ENCODE measurements at regions not wholly inside any gene's neighbourhood (a gene's known extent, or its start where the extent isn't known, plus 50 kb on each side); places are given as distances from the start of the nearest gene placed in this dataset.

DNA sequence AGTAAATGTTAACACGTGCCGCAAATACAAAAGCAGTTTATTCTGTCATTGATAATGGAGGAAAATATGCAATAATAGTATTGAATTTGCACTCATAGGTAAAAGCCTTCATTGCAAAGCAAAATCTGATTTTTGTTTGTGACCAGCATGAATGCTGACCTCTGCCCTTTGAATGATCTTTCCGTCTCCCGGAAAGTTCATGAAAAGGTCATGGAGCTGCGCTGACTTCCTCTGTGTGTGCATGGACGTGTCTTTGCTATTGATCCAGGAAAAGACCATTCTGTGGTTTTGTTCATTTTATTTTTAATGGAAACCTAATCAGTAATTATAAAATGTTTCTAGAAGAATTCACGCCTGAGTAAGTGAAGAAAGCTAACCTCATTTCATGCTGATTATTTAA lies 320.0 kb downstream of the MTX2 start:
- H3K4me3 ChIP-seq (ENCODE audit: severe bottlenecking): no peak overlapping the region
- TF ChIP-seq, protein P1, sequence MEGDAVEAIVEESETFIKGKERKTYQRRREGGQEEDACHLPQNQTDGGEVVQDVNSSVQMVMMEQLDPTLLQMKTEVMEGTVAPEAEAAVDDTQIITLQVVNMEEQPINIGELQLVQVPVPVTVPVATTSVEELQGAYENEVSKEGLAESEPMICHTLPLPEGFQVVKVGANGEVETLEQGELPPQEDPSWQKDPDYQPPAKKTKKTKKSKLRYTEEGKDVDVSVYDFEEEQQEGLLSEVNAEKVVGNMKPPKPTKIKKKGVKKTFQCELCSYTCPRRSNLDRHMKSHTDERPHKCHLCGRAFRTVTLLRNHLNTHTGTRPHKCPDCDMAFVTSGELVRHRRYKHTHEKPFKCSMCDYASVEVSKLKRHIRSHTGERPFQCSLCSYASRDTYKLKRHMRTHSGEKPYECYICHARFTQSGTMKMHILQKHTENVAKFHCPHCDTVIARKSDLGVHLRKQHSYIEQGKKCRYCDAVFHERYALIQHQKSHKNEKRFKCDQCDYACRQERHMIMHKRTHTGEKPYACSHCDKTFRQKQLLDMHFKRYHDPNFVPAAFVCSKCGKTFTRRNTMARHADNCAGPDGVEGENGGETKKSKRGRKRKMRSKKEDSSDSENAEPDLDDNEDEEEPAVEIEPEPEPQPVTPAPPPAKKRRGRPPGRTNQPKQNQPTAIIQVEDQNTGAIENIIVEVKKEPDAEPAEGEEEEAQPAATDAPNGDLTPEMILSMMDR (IDR thresholded peaks at IDR 0.05; ENCODE audit: poor library complexity, severe bottlenecking): no peak
- no peaks in the 10 kb centered on the region for H3K9me3 ChIP-seq (ENCODE audit: severe bottlenecking)
- DNase-seq (ENCODE audit: low spot score) (no peak), ATAC-seq (ENCODE audit: low read depth) (no peak)
- H3K27me3 ChIP-seq (ENCODE audit: insufficient read depth, poor library complexity, severe bottlenecking): no peaks in the 10 kb centered on the region
- H3K36me3 ChIP-seq (ENCODE audit: low read depth): no peaks in the 10 kb centered on the region
- H3K27ac ChIP-seq (ENCODE audit: poor library complexity, severe bottlenecking): no peak overlapping the region
- peaks cover 6% of the 10 kb centered on the region for H3K4me1 ChIP-seq (ENCODE audit: insufficient read depth, poor library complexity, severe bottlenecking)

DNA sequence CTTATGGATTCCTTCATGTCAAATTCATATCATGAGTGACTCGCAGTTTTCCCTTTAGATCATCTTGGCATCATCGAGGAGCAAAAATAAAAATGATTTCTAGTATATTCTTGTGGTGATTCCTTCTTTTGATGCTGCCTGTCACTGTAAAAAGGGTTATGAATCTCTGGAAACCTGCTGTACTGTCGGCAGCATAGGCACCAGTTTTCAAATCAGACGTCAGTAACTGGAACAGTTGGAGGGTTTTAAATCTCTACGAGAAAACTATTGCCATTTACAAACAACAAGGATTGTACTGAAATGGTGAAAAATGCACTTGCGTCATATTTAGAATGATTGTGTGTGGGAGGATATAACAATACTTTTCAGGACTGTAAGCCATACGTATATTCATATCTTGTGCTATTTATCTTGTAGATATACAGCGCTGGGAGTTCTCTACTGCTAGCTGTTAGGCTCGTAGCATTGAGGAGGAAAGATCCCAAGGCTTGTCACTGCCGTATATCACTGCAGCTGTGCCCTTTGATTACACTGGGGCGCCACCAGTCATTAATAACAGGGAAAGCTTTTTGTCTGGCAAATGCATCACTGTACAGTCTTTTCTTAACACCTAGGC lies 320.7 kb downstream of the MTX2 start:
- ATAC-seq (ENCODE audit: low read depth) (no peak), DNase-seq (ENCODE audit: low spot score) (no peak)
- Histone ChIP-seq H3K36me3 (ENCODE audit: low read depth) (no peaks in the 10 kb centered on the region), H3K9me3 (ENCODE audit: severe bottlenecking) (no peaks in the 10 kb centered on the region), H3K4me1 (ENCODE audit: insufficient read depth, poor library complexity, severe bottlenecking) (no peaks in the 10 kb centered on the region), H3K27me3 (ENCODE audit: insufficient read depth, poor library complexity, severe bottlenecking) (no peaks in the 10 kb centered on the region), H3K4me3 (ENCODE audit: severe bottlenecking) (no peak overlapping the region), H3K27ac (ENCODE audit: poor library complexity, severe bottlenecking) (no peak overlapping the region)
- TF ChIP-seq, protein P1 (IDR thresholded peaks at IDR 0.05; ENCODE audit: poor library complexity, severe bottlenecking): no peak

DNA sequence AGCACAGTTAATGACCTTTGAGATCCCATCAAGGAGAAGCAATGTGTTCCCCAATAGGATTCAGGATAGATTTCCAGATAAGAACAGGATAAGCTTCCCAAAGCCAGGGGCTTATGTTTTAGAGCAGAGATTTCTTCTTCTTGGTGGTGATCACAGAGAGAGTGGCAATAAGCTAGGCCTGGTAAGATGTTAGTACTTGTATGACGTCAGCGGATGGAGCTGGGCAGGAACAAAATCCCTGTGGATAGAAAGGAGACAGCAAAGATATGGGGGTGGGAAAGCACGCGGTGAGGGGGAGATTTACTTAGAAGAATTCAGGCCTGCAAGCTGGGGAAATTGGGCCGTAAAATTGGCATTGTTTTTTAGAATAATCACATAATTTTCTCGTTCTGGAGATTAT lies 323.0 kb downstream of the MTX2 start:
- no peak for ATAC-seq (ENCODE audit: low read depth)
- DNase-seq (ENCODE audit: low spot score): no peak
- Histone ChIP-seq H3K4me1 (ENCODE audit: insufficient read depth, poor library complexity, severe bottlenecking) (no peaks in the 10 kb centered on the region), H3K27ac (ENCODE audit: poor library complexity, severe bottlenecking) (no peak overlapping the region), H3K4me3 (ENCODE audit: severe bottlenecking) (no peak overlapping the region), H3K9me3 (ENCODE audit: severe bottlenecking) (no peaks in the 10 kb centered on the region), H3K27me3 (ENCODE audit: insufficient read depth, poor library complexity, severe bottlenecking) (no peaks in the 10 kb centered on the region), H3K36me3 (ENCODE audit: low read depth) (no peaks in the 10 kb centered on the region)
- TF ChIP-seq, protein P1 (IDR thresholded peaks at IDR 0.05; ENCODE audit: poor library complexity, severe bottlenecking): no peak

DNA sequence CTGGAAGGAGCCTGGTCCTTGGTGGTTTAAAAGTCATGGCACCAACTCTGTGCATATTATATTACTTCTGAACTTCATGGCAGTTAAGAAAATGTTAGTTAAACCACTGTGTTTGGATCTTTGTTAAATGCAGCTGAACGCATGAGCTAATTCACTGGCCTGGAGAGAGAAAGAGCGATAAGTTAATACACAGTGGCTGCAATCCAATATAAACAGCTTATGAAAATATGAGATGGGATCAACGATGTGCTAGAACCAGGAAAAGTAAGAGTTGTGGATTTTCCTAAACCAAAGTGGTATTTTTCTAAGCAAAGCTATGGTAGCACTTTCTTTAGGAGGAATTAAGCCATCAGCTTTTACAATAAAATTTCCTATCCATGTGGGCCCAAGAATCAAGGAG lies 326.7 kb downstream of the MTX2 start:
- no peaks in the 10 kb centered on the region for H3K36me3 ChIP-seq (ENCODE audit: low read depth)
- ATAC-seq (ENCODE audit: low read depth): no peak
- TF ChIP-seq, protein P1 (IDR thresholded peaks at IDR 0.05; ENCODE audit: poor library complexity, severe bottlenecking): no peak
- no peaks in the 10 kb centered on the region for H3K9me3 ChIP-seq (ENCODE audit: severe bottlenecking)
- no peaks in the 10 kb centered on the region for H3K27me3 ChIP-seq (ENCODE audit: insufficient read depth, poor library complexity, severe bottlenecking)
- H3K4me3 ChIP-seq (ENCODE audit: severe bottlenecking): no peak overlapping the region
- no peak overlapping the region for H3K27ac ChIP-seq (ENCODE audit: poor library complexity, severe bottlenecking)
- DNase-seq (ENCODE audit: low spot score): no peak
- H3K4me1 ChIP-seq (ENCODE audit: insufficient read depth, poor library complexity, severe bottlenecking): no peaks in the 10 kb centered on the region

DNA sequence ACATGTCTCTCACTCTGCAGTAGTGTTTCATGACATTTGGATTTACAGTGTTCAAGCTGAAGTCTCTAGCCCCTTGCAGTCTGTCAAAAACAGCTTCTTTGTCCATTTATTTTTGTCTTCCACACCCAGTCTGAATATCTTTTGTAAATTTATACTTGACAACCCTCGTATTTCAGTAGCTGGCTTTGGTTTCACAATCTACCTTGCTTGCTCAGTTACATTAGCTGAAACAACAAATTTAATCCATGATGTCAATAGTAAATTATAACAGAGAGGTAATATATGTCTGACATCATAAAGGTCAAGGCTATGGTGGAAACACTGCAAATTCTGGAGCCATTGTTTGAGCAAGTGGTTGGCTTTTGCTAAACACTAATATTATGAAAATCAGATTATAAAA lies 328.7 kb downstream of the MTX2 start:
- no peak for ATAC-seq (ENCODE audit: low read depth)
- no peaks in the 10 kb centered on the region for H3K27me3 ChIP-seq (ENCODE audit: insufficient read depth, poor library complexity, severe bottlenecking)
- TF ChIP-seq, protein P1 (IDR thresholded peaks at IDR 0.05; ENCODE audit: poor library complexity, severe bottlenecking): no peak

More for the DNA sequence above, 328.7 kb downstream of the MTX2 start:
- no peak overlapping the region for H3K27ac ChIP-seq (ENCODE audit: poor library complexity, severe bottlenecking)
- H3K4me3 ChIP-seq (ENCODE audit: severe bottlenecking): no peak overlapping the region
- DNase-seq (ENCODE audit: low spot score): no peak
- no peaks in the 10 kb centered on the region for H3K9me3 ChIP-seq (ENCODE audit: severe bottlenecking)
- H3K36me3 ChIP-seq (ENCODE audit: low read depth): no peaks in the 10 kb centered on the region
- H3K4me1 ChIP-seq (ENCODE audit: insufficient read depth, poor library complexity, severe bottlenecking): no peaks in the 10 kb centered on the region

Measured in RWPE2 (cell line).